GM12872 (cell line): ENCODE measurements at regions not wholly inside any gene's neighbourhood (a gene's known extent, or its start where the extent isn't known, plus 50 kb on each side); places are given as distances from the start of the nearest gene placed in this dataset.
A peak's percentile ranks its signal among the peaks of the same experiment; 100 is the strongest.

ENCODE experiments used
- CTCF ChIP-seq: IDR thresholded peaks from 3 replicates; pipeline ENCODE4 v1.5.1; 2011; ENCODE audit warnings: low read depth, mild to moderate bottlenecking, low read length, moderate library complexity; ENCODE audit not compliant: insufficient read depth

- no peak for TF ChIP-seq CTCF
These were observed 309.0 kb downstream of the PTGER3 start for GRCh38 chr1:70738624-70739023.

- TF ChIP-seq CTCF: peak; percentile 61
These were observed 302.4 kb downstream of the PTGER3 start for GRCh38 chr1:70745199-70745598.

- no peak for TF ChIP-seq CTCF
These were observed 292.9 kb downstream of the PTGER3 start for GRCh38 chr1:70754701-70755100.

GRCh38 chr1:70760154-70760553, 287.5 kb downstream of the PTGER3 start:
- TF ChIP-seq CTCF: no peak

- TF ChIP-seq CTCF: no peak
These were observed 285.2 kb downstream of the PTGER3 start for GRCh38 chr1:70762386-70762785.

- TF ChIP-seq CTCF: no peak
These were observed 282.9 kb downstream of the PTGER3 start for GRCh38 chr1:70764747-70765146.

GRCh38 chr1:70767377-70767776, 280.2 kb downstream of the PTGER3 start:
- no peak for TF ChIP-seq CTCF

- TF ChIP-seq CTCF: no peak
These were observed 279.4 kb downstream of the PTGER3 start for GRCh38 chr1:70768216-70768615.
